Glutamatergic neuron (in vitro differentiated cells): ENCODE measurements at regions not wholly inside any gene's neighbourhood (a gene's known extent, or its start where the extent isn't known, plus 50 kb on each side); places are given as distances from the start of the nearest gene placed in this dataset.
"Not testable (repeated sequence)": the region's sequence is repeated elsewhere in the genome, so short reads cannot be mapped to it uniquely, and the experiment has no call there.

Experiments used
- DNase-seq: peaks from one replicate; pipeline ENCODE4 v3.0.0; 2022
- H3K27ac Mint-ChIP-seq: one replicate; pipeline ENCODE4 v1.8.0; 2020; ENCODE audit warnings: mild to moderate bottlenecking, mixed read lengths, inconsistent platforms; ENCODE audit not compliant: unreplicated experiment
- H3K27me3 Mint-ChIP-seq: one replicate; pipeline ENCODE4 v1.8.0; 2020; ENCODE audit warnings: mild to moderate bottlenecking, moderate library complexity, mixed read lengths, inconsistent platforms; ENCODE audit not compliant: unreplicated experiment
- H3K36me3 Mint-ChIP-seq: one replicate; pipeline ENCODE4 v1.8.0; 2020; ENCODE audit warnings: mild to moderate bottlenecking, mixed read lengths, inconsistent platforms; ENCODE audit not compliant: unreplicated experiment
- H3K4me1 Mint-ChIP-seq: one replicate; pipeline ENCODE4 v1.8.0; 2020; ENCODE audit warnings: mild to moderate bottlenecking, low read depth, mixed read lengths, inconsistent platforms; ENCODE audit not compliant: unreplicated experiment
- H3K4me3 Mint-ChIP-seq: one replicate; pipeline ENCODE4 v1.8.0; 2020; ENCODE audit warnings: mild to moderate bottlenecking, mixed read lengths, inconsistent platforms; ENCODE audit not compliant: unreplicated experiment
- H3K9me3 Mint-ChIP-seq: one replicate; pipeline ENCODE4 v1.8.0; 2020; ENCODE audit warnings: mild to moderate bottlenecking, moderate library complexity, mixed read lengths, inconsistent platforms; ENCODE audit not compliant: unreplicated experiment
- CTCF ChIP-seq: fragments of 200-600 bp; sonication (generic); IDR thresholded peaks from one replicate; pipeline ENCODE4 v1.5.0; 2021; ENCODE audit not compliant: partially characterized antibody, unreplicated experiment

- no peak overlapping the region for H3K4me3 Mint-ChIP-seq
- H3K27ac Mint-ChIP-seq: no peak overlapping the region
- H3K36me3 Mint-ChIP-seq: no peaks in the 10 kb centered on the region
- H3K9me3 Mint-ChIP-seq: peaks cover 9% of the 10 kb centered on the region
- H3K4me1 Mint-ChIP-seq: no peaks in the 10 kb centered on the region
- no peak for DNase-seq
- TF ChIP-seq CTCF: no peak
- H3K27me3 Mint-ChIP-seq: peaks cover 11% of the 10 kb centered on the region
These were observed 145.5 kb downstream of the SEC14L1 start for GRCh38 chr17:77286391-77286640.

- Mint-ChIP-seq H3K36me3 (no peaks in the 10 kb centered on the region), H3K4me3 (no peak overlapping the region), H3K27ac (no peak overlapping the region), H3K27me3 (peaks cover 8% of the 10 kb centered on the region), H3K9me3 (peaks cover 7% of the 10 kb centered on the region), H3K4me1 (no peaks in the 10 kb centered on the region)
- no peak for DNase-seq
- no peak for TF ChIP-seq CTCF
These were observed 146.1 kb downstream of the SEC14L1 start for GRCh38 chr17:77286641-77287431.

DNA sequence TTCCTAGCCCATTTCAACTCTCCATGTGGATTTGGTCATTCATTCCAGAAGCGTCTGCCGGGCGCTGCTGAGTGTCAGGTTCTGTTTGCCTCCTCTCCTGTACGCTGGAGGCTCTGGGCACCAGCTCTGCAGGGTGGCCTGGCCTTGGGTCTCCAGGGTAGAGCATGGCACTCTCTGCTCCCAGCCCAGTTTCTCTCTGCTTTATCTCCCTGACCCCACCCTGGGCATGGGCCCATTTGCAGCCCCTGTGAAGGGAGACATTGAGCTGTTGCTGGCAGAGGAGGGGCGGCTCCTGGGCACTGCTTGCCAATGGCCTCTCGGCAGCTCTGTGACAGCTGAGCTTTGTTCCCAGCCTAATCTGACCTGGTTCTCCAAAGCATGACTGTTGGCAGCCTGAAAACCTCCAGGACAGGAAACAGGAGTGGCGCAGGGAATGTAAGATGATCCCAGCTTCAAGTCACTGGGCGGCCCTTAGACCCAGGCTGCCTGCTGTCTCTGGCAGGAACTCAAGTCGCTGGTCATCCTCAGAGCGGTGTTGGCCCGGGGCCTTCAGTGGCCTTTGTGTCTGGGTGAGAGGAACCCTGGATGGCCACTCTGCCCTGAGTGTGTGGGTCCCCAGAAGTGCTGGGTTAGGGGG, 146.8 kb downstream of the SEC14L1 start:
- H3K27ac Mint-ChIP-seq: no peak overlapping the region
- no peak for TF ChIP-seq CTCF
- peaks cover 1% of the 10 kb centered on the region for H3K27me3 Mint-ChIP-seq
- H3K9me3 Mint-ChIP-seq: peaks cover 4% of the 10 kb centered on the region
- no peaks in the 10 kb centered on the region for H3K4me1 Mint-ChIP-seq
- no peaks in the 10 kb centered on the region for H3K36me3 Mint-ChIP-seq
- no peak for DNase-seq
- no peak overlapping the region for H3K4me3 Mint-ChIP-seq

DNA sequence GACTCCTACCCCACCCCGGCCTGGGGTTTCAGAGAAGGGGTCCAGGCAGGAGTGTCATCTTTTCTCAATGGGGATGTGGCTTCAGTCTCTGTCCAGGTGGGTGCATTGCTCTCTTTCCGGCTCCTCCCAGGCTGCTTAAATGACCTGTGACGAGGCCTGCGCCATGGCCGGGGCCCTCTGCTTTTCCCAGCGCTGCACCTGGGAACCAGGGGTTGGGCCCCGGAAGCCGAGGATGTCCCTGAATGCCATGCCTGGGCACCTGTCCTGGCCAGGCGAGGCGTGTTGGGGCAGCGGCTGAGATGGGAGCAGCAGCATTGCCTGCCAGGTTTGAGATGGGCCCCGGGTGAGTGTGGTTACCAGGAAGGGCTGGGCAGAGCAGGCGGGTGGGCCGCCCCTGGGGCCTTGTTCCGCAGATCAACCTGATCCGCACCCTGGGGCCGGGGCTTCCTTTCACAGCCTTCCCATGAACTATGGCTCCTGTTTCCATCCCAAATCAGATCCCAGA, 147.4 kb downstream of the SEC14L1 start:
- no peaks in the 10 kb centered on the region for H3K36me3 Mint-ChIP-seq
- peaks cover 4% of the 10 kb centered on the region for H3K9me3 Mint-ChIP-seq
- H3K27me3 Mint-ChIP-seq: no peaks in the 10 kb centered on the region
- no peak for TF ChIP-seq CTCF
- no peaks in the 10 kb centered on the region for H3K4me1 Mint-ChIP-seq
- H3K4me3 Mint-ChIP-seq: peak overlapping the region; percentile 20
- no peak for DNase-seq
- H3K27ac Mint-ChIP-seq: no peak overlapping the region

GRCh38 chr17:77290759-77291558, 150.2 kb downstream of the SEC14L1 start:
- not testable (repeated sequence) for H3K27ac Mint-ChIP-seq, DNase-seq, H3K36me3 Mint-ChIP-seq, H3K4me1 Mint-ChIP-seq, H3K4me3 Mint-ChIP-seq, H3K9me3 Mint-ChIP-seq, H3K27me3 Mint-ChIP-seq
